HG03378 (cell line): ENCODE measurements at regions not wholly inside any gene's neighbourhood (a gene's known extent, or its start where the extent isn't known, plus 50 kb on each side); places are given as distances from the start of the nearest gene placed in this dataset.

Experiments
- ATAC-seq: cut with Tn5 transposase; IDR thresholded peaks from one replicate; pipeline ENCODE4 v1.9.1; 2021; ENCODE audit warnings: mild to moderate bottlenecking, moderate library complexity; ENCODE audit not compliant: unreplicated experiment

DNA sequence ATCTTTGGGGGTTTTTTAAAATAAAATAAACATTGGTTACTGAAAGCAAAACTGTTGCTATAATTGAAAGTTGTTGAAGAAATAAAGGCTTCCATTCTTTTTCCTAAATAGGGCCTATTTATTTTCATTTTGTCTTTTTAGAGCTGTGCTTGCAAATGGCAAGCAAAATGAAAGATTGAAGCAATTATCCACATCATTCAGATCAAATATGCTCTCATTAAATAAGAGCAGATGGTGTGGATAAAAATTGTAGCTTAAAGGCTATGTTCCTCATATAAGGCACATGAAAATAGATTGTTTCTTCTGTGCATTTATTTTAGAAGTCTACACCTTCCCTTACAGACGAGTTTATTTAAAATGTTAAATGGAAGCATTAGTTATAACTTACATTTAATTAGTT, 1317.7 kb downstream of the MRPL39 start:
- ATAC-seq, result no peak

GRCh38 chr21:24280596-24280995, 1326.7 kb downstream of the MRPL39 start:
- no peak for ATAC-seq

DNA sequence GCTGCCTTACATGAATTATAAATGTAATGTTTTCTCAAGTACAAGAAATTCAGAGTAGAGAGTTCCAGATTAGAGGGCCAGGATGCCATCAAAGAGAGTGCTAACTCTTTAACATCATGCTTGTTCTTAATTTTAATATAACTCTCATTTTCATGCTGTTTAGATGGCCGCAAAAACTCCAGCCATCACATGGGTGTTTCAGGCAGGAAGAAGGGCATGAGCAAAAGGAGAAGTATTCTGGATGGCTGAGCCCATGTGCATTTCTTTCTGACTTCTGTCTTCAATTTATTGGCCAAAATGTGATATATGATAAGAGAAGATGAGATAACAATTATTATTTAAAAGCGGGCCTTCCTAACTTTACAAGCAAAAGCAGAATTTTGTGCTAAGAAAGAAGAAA, 1328.6 kb downstream of the MRPL39 start:
- no peak for ATAC-seq

DNA sequence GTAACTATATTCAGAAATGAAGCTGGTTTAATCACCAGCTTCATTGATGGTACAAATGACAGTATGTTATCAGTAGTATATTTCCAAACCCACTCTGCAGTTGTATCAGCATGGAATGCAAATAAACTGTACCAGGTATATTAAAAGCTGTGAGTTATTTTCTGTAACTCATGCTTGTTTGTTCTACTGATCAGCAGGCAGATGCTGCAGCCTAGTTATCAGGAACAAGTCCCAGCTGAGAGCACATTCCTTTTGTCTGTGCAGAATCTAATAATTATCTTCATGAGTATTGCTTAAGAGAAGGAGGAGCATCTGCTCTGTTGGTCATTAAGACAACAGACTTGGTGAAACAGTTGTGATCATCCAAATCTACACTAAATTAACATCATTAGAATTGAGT, 1331.1 kb downstream of the MRPL39 start:
- no peak for ATAC-seq

- no peak for ATAC-seq
Observed at GRCh38 chr21:24275616-24276015, 1331.7 kb downstream of the MRPL39 start.

DNA sequence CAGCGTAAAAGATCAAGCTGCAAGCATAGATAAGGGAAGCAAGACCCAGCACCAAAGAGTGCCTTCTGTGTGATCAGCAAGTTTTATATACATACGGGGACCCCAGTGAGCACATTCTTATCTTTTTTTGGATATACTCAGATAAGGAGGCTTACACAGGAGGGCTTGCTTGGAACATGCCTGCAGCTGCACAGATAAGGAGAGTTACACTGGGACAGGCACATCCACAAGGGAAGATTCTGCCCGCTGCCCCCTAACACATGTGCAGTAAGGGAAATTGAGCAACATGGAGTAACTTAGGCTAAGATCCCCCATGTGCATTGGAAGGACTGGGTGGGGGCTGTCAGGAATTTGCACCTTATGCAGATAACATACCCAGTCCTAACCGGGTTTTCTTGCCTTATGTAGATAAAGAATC, 1334.8 kb downstream of the MRPL39 start:
- ATAC-seq, result no peak

- ATAC-seq, result no peak
Observed at GRCh38 chr21:24265987-24266386, 1341.3 kb downstream of the MRPL39 start.

DNA sequence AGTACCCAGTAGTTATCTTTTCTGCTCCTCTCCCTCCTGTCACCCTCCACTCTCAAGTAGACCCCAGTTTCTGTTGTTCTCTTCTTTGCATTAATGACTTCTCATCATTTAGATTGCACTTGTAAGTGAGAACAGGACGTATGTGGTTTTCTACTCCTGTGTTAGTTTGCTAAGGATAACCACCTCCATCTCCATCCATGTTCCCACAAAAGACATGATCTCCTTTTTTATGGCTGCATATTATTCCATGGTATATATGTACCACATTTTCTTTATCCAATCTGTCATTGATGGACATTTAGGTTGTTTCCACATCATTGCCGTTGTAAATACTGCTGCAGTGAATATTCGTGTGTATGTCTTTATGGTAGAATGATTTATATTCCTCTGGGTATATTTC, 1346.5 kb downstream of the MRPL39 start:
- ATAC-seq, result no peak

- no peak for ATAC-seq
Observed at GRCh38 chr21:24259241-24259640, 1348.0 kb downstream of the MRPL39 start.

- no peak for ATAC-seq
Observed at GRCh38 chr21:24255591-24255990, 1351.7 kb downstream of the MRPL39 start.

- no peak for ATAC-seq
Observed at GRCh38 chr21:24225431-24225830, 1381.8 kb downstream of the MRPL39 start.

- ATAC-seq, result no peak
Observed at GRCh38 chr21:24224422-24224821, 1382.9 kb downstream of the MRPL39 start.

DNA sequence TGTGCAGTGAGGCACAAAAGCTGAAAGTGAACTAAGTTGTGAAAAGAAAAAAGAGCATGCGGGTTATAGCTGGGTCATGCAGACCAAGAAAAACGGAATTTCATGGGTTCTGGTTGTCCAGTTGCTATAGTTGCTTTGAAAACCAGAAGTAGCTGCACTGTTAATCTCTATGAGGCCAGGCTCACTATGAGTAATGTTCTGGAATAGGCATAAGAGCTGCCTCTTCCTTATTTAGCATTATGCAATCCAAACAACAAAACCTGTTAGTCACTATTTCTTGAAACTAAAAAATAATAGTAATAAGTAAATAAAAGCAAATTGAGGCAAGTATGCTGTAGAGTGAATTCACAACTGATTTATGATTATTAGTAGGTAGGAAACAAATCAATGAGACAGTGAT, 1383.7 kb downstream of the MRPL39 start:
- ATAC-seq, result no peak

DNA sequence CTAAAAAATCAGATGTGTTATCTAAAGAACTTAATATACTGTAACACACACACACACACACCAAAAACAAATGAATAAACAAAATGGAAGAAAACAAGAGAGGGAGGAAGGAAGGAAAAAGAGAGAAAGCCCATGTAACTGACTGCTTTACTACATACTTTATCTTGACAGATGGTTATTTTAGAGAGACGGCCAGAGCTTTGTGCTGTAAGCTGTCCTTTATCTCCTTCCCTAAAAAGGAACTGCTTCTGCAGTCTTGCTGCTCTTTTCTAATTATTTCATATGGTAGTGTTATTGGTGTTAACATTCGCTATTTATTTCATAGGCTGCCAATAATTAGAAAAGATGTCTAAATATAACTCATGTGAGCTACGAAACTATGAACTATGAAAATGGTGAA, 1384.6 kb downstream of the MRPL39 start:
- ATAC-seq, result no peak

GRCh38 chr21:24220446-24220845, 1386.8 kb downstream of the MRPL39 start:
- no peak for ATAC-seq

DNA sequence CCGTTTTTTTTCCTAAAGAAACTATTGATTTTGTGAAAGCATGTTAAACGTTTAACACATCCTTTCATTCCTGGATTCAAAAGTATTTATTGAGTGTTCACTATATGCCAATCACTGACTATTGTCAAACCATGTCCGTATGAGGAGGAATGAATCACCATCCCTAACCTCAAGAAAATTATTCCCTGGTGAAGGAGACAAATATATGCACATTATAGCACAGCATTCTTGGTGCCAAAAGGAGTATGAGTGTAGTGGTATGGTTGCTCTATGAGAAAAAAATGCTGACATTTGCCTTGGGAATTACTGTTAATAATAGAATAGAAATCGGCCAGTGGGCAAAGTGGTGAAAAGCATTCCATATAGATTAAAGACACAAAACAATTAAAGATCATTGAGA, 1390.1 kb downstream of the MRPL39 start:
- no peak for ATAC-seq

GRCh38 chr21:24210130-24210529, 1397.2 kb downstream of the MRPL39 start:
- no peak for ATAC-seq

GRCh38 chr21:24208562-24209260, 1398.6 kb downstream of the MRPL39 start:
- ATAC-seq, result no peak

DNA sequence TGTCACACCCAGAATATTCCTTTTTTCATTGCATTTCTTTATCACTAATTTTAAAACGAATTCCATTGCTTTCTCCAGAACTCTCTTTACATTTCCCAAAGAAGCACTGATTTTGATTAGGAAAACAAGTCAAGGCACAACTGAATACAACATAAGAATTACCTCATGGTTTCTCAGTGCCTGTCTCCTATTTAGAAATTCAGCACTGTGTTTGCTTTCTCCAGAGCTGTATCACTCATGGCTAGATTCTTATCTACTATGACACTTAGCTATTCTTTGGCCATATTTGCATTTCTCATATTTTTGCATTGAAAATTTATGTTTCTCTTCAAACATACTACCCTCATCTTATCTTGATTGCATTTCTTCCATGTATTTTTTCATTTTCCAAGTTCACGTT, 1402.0 kb downstream of the MRPL39 start:
- ATAC-seq, result no peak

DNA sequence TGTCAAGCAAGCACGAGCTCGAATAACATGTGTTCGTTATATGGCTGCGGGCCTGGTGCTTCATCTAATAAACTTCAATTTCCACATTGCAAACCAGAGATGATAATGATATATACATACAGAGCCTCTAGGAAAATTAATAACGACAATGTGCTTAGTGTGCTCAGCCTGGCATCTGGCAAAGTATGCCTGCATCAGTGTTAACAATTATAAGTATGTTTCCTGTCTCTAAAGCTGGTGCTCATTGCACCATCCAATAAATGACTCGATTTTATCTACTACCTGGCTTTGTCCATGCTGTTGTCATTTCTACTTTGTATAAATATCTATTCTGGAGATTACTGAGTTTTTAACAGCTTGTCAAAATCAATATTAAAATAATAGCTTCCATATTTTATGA, 1402.6 kb downstream of the MRPL39 start:
- no peak for ATAC-seq

GRCh38 chr21:24200052-24200451, 1407.2 kb downstream of the MRPL39 start:
- ATAC-seq, result peak; percentile 62

DNA sequence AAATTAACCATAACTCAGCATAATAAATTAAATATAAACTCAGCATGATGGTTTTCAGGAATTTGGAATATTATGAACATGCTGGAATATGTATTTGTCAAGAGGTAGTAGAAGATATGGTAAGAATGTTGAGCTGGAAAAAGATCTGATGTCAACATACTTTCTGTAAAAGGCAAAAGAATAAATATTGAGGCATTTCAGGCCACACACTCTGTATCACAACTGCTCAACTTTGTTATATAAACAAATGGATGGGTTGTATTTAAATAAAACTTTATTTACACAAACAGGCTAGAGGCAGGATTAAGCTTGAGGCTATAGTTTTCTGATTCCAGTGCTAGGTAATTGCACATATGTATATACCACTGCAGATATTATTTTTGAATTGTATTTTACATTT, 1409.4 kb downstream of the MRPL39 start:
- no peak for ATAC-seq

DNA sequence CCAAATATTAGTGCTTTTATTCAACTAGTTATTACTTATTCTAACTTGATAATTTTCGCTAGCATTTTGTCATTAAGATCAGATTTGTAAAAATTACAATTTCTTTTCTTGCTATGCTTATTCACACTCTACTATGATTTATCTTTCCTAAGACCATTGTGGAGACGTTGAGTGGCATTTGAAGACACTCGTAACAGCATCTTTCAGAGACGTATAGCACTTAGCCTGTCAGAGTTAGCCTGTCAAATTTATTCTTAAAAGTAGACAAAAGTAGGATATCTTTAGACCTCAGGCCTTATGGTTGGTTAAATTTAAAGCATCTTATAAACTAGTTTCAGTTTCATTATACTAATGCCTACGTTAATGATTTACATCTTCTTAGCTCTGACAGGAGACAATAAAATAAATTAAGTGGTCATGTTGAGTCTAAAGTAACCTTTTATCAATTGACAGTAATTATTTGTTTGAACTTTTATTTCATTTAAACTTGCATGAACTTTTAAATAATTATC, 1410.1 kb downstream of the MRPL39 start:
- ATAC-seq, result peak; percentile 67
